H7 (cell line): ENCODE measurements at regions not wholly inside any gene's neighbourhood (a gene's known extent, or its start where the extent isn't known, plus 50 kb on each side); places are given as distances from the start of the nearest gene placed in this dataset.

Experiments used
- DNase-seq: peaks from one replicate; pipeline ENCODE4 v3.0.0; 2012
- H3K27me3 ChIP-seq: 2 replicates; pipeline ENCODE4 v1.6.0; 2011; ENCODE audit warnings: mild to moderate bottlenecking, low read length; ENCODE audit not compliant: control insufficient read depth, insufficient read depth
- H3K36me3 ChIP-seq: replicated peaks from 2 replicates; pipeline ENCODE4 v1.5.1; 2011; ENCODE audit warnings: low read length; ENCODE audit not compliant: control insufficient read depth, insufficient read depth
- H3K4me3 ChIP-seq: 2 replicates; pipeline ENCODE4 v1.5.1; 2011; ENCODE audit warnings: low read depth, mild to moderate bottlenecking, control low read depth, low read length, moderate library complexity; ENCODE audit not compliant: insufficient read depth

DNA sequence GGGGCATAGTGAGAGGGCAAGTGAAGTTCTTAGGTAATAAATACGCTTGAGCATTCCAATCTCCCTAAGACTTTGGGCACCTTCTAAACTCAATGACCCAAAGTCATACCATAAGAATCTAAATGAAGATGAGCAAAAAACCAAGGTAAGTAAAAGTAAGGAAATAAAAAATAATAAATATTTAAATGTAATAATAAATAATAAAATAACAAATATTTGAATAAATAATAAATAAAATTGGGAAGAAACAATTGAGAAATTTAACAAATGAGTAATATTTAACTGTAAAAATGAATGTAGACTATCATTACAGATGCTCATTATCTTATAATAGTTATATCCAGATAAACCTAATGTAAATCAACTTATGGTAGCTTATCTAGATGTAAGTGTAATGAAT lies 391.7 kb downstream of the WDR72 start:
- no peaks in the 10 kb centered on the region for H3K27me3 ChIP-seq
- H3K36me3 ChIP-seq: no peaks in the 10 kb centered on the region
- no peak overlapping the region for H3K4me3 ChIP-seq
- DNase-seq: no peak

DNA sequence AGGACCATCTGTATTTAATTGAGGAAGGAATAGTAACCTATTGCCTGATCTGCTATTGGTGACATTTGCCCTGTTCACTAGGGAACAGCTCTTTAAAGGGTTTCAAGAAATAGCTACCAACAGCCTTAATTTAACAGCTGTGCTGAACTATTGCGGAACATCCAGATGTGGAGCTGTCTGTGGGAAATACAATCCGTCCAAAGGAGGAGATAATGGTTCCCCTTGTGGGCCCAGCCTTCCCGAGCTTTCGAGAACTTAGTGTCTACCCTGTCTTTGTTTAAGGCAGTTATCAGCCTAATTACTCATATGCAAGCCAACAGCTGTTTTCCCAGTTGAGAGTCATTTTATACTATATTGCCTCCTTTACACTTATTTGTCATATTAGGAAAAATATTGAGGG lies 398.6 kb downstream of the WDR72 start:
- no peaks in the 10 kb centered on the region for H3K36me3 ChIP-seq
- H3K27me3 ChIP-seq: no peaks in the 10 kb centered on the region
- H3K4me3 ChIP-seq: no peak overlapping the region
- DNase-seq: no peak

DNA sequence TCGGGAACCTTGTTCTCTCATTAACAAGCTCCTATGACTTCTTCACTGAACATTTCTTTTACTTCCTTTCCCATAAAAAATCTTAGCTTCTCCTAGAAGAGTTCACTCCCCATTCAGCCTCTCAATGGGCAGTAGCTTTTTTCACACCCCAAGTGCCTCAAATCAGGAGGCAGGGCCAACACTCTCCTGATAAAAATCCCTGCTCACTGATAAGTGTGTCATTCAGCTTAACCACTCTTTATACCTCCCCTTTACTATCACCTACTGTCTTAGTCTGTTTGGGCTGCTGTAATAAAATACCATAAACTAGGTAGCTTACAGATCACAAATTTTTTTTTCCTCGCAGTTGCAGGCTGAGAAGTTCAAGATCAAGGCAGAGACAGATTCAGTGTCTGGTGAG lies 400.4 kb downstream of the WDR72 start:
- no peak overlapping the region for H3K4me3 ChIP-seq

DNA sequence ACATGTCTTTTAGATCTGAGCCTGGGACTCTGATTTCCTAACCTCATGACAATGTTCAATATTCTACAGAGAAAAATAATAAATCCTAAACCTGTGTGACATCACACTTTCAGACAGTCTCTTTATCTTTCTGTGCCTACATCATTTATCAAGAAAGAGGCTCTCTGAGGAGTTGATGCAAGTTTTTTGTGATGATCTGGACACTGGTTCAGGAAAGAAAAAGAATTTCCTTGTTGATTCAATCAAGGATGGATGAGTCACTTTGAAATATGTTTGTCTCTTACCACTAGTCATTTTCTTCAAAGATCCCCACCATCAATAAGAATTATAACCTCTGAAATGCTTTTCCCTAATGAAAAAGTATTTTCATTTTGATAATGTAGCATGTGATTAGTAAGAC lies 404.6 kb downstream of the WDR72 start:
- Histone ChIP-seq H3K27me3 (no peaks in the 10 kb centered on the region), H3K4me3 (no peak overlapping the region), H3K36me3 (no peaks in the 10 kb centered on the region)
- no peak for DNase-seq

More for the DNA sequence above, 400.4 kb downstream of the WDR72 start:
- no peak for DNase-seq
- H3K36me3 ChIP-seq: no peaks in the 10 kb centered on the region
- no peaks in the 10 kb centered on the region for H3K27me3 ChIP-seq

DNA sequence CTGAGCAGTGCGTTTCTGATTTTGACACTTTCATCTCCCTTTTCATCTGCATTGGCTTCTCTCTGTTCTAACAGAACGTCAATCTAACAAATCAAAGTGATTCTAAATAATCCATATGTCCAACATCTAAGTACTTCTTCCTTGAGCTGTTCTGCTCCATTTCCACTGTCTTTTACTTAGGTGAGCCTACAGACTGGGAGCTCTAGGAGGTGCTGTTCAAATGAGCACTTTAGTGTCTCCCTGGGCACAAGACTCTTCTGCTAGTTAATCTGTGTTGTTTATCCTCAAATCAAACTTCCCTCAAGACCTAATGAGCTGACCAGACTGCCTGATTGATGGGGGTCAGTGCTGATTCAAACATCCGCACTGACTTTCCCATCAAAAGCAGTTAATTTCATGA lies 408.1 kb downstream of the WDR72 start:
- no peaks in the 10 kb centered on the region for H3K36me3 ChIP-seq
- no peak overlapping the region for H3K4me3 ChIP-seq
- DNase-seq: peak; percentile 5
- H3K27me3 ChIP-seq: no peaks in the 10 kb centered on the region

DNA sequence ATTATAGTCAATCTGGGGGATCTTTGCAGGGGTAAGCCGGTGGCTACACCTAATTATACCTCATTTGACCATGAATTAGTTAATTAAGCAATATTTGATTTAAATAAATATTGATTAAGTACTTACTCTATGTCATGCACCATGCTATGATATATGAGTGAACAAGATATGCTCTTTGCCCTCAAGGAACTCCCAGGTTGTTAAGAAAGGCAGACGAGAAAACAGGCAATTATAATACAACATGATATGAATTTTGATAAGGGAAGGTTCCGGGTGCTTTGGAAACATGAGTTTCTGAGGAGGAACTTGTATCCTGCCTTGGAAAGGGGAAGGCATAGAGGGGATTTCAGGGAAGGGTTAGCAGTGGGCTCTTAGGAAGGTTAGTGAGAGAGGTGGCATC lies 412.9 kb downstream of the WDR72 start:
- Histone ChIP-seq H3K36me3 (no peaks in the 10 kb centered on the region), H3K27me3 (no peaks in the 10 kb centered on the region), H3K4me3 (no peak overlapping the region)
- DNase-seq: no peak

DNA sequence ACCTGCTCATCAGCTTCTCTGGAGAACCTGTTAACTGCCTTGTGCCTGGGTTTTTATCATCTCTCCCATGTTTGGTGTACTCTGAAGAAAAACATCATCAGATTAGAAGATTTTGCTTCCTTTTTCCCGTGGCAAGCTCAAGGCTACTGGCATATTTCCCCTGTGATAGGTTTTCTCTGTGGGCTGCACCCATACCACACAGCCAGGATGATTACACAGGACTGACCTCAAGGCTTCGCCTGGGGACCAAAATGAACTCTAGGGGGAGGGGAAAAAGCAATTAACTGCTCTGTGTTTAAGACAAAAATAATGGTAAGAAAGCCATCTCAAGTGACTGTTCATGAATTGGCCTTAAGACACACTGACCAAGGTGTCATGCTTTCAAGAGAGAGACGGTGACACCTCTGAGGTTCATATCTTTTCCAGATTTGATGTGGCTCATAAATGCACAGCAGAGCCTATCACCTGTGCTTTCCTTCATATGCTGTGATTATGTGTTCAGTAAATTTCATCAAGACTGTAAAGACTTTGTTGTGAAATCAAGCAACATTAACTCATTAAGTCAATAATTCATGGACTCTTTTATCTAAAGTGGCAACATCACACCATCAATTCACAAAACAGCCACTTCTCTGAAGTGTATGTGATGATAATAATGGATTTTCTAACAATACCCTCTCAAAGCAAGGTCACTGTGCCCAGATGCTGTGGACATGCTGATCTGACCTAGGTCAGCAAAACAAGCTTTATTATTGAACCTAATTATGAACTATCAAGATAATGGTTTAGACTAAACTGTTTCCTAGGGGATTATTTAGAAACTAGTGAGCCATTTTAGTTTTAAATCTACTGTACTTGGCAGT lies 427.9 kb downstream of the WDR72 start:
- H3K27me3 ChIP-seq: no peaks in the 10 kb centered on the region
- H3K36me3 ChIP-seq: no peaks in the 10 kb centered on the region
- H3K4me3 ChIP-seq: no peak overlapping the region
- no peak for DNase-seq

DNA sequence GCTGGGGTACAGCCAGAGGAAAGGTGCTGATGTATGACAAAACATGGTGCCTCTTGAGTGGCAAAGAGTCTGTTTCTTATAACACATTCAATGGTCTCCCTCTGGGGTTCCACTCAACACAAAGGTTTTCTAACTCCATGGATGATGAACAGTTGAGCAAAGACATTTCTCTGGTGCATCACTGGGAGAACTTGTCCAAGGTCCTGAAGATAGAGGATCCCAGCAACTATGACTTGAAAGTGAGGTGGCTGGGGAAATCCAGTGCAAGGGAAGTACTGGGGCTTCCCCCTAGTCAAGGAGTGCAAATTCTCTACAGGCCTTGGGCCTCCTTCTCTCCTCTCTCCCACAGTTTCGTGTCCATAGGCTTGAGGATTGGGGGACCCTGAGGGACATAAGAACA lies 431.1 kb downstream of the WDR72 start:
- Histone ChIP-seq H3K36me3 (no peaks in the 10 kb centered on the region), H3K27me3 (no peaks in the 10 kb centered on the region), H3K4me3 (no peak overlapping the region)
- no peak for DNase-seq

DNA sequence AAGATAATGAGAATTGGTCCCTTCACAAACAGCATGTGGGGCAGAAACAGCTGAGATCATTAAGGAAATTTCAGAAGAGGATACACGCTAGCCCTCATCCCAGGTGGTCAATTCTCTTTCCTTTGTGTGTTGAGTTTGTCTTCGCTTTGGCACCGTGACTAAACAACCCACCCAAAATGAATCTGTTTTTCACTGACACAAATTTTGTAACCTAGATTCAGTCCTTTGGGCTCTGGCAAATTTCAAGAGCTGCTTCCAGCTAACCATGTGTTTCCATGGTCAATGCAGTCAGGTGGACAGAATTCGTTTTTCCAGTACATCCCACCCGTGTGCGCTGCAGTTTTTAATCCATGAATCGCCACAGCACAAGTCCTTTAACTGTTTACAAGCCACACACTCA lies 435.4 kb downstream of the WDR72 start:
- no peak for DNase-seq
- Histone ChIP-seq H3K27me3 (no peaks in the 10 kb centered on the region), H3K4me3 (no peak overlapping the region), H3K36me3 (no peaks in the 10 kb centered on the region)

DNA sequence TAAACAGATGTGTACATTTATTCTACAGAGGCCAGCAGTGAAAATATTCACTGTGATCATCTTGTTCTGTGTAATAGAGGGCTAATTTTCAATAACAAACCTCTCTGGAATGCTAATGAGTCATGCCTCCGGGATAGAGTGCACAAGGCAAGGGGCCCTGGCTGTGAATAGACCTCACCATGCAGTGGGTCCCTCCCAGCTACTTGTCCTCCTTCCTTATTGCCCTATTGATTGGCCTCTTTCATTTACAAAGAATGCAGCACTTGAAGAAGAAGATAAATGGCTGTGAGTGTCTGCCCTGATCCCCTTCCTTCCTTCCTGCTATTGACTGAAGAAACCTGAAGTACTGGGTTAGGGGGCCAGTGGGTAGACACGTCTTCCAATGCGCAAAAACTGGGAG lies 436.3 kb downstream of the WDR72 start:
- DNase-seq: no peak
- H3K27me3 ChIP-seq: no peaks in the 10 kb centered on the region
- no peak overlapping the region for H3K4me3 ChIP-seq
- no peaks in the 10 kb centered on the region for H3K36me3 ChIP-seq

DNA sequence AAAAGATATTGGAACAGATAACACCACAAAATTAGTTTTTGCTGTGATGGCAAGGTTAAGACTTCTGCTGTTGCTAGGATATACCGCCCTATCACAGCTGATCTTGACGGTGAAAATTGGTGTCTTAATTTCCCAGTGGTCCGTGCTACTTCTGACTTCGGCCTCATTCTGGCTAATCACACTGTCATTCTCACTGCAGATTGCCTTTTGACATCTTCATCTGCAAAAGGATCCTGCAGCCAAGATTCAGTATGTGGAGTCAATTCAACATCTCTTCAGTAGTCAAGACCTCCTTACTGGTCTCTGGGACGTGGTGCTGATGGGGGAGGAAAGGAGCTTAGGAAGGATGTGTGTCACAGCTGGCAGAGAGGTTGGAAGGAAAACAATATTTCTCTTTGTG lies 438.6 kb downstream of the WDR72 start:
- no peak for DNase-seq
- Histone ChIP-seq H3K27me3 (no peaks in the 10 kb centered on the region), H3K36me3 (no peaks in the 10 kb centered on the region), H3K4me3 (no peak overlapping the region)

DNA sequence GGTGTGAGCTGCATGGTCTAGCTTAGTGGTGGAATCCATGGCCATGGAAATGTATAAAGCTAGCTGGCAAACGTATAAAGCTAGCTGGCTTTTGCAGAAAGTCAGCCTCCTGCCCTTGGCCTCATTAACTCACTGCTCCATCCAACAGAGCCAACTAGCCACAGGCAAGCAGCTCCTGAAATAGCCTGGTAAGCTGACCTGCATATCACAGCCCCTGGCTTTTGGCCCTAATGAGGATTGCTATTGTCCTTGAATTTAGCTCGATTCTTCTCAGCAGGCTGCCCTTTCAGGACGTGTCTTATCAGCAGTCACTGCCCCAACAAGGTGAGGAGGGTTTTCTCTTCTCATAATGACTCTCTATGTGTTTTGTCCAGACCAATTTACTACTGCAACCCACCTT lies 446.8 kb downstream of the WDR72 start:
- no peak for DNase-seq
- H3K27me3 ChIP-seq: no peaks in the 10 kb centered on the region
- no peak overlapping the region for H3K4me3 ChIP-seq
- no peaks in the 10 kb centered on the region for H3K36me3 ChIP-seq

DNA sequence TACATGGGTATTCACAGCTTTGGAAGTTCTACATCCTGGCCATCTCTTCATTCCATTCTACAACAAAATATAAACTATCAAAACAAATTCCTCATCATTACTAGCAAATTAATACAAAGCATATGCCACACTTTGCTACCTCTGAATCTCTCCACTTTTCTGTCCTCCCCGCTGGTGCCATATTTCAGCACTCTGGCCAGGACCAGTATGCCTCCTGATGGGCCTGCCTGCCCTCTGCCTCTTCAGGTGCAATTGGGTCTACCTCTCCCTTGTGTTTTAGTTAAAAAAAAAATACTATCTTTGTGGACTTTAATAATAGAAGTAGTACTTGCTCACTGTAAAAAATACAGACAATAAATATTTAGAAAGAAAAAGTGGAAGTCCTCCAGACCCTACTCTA lies 448.8 kb downstream of the WDR72 start:
- no peaks in the 10 kb centered on the region for H3K27me3 ChIP-seq

DNA sequence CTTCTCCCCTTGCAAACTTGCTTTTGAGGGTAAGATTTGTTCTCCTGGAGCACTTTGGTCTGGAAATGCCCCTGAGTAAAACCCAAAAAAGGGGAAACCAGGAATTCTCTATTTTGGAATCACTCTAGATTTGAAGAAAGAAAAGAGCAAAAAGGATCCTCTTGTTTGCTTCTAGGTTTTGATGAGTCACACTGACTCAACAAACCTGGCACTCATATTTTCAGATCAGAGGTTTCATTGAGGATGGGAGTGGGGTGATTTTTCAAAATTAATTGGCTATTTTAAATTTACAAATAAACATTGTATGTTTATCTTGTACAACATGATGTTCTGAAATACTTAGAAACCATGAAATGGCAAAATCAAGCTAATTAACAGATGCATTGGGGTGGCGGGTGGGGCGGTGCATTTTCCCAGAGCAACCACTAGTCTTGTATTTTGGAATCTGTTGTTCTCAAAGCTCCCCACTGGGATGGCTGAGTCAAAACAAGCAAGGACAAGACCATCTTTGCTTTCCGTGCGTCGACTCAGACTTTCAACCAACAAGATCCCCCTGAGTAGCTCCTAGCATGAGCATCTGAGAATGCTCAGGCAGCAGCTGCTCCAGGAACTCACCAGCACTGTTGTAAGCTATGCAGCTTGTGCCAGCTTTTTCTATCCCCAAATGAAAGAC lies 451.4 kb downstream of the WDR72 start:
- DNase-seq: peak; percentile 4
- Histone ChIP-seq H3K36me3 (no peaks in the 10 kb centered on the region), H3K27me3 (no peaks in the 10 kb centered on the region), H3K4me3 (no peak overlapping the region)

More for the DNA sequence above, 448.8 kb downstream of the WDR72 start:
- no peaks in the 10 kb centered on the region for H3K36me3 ChIP-seq
- no peak for DNase-seq
- no peak overlapping the region for H3K4me3 ChIP-seq

DNA sequence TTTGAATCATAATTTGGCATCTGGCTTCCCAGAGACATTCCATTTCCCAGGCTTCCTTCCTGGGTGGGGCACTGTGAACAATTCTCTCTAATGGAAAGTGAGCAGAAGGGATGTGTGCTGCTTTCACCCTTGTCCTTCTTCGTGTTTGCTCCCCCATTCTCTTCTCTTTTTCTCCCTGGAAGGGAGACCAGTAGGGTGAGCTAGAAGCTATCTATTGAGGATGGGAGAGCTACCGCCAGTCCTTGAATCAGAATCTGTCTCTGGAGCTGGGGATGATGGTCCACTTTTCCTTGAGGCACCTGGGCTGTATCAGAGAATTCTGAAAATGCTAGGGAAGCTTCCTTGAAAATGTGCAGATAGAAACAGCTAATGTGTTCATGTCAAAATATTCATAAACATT lies 453.9 kb downstream of the WDR72 start:
- Histone ChIP-seq H3K36me3 (no peaks in the 10 kb centered on the region), H3K27me3 (no peaks in the 10 kb centered on the region), H3K4me3 (no peak overlapping the region)
- no peak for DNase-seq
